Astrocyte of the cerebellum (primary cell): ENCODE measurements at regions not wholly inside any gene's neighbourhood (a gene's known extent, or its start where the extent isn't known, plus 50 kb on each side); places are given as distances from the start of the nearest gene placed in this dataset.

ENCODE experiments used
- DNase-seq: peaks from one replicate; pipeline ENCODE4 v3.0.0-alpha.2; 2011; ENCODE audit warnings: low read depth
- H3K4me3 ChIP-seq: 2 replicates; pipeline ENCODE4 v1.5.1; 2011; ENCODE audit warnings: mild to moderate bottlenecking, low read depth, low read length, moderate library complexity
- in situ Hi-C: cut with HindIII; loops from 2 replicates; pipeline ENCODE4 v1.10.0; 2017; ENCODE audit warnings: low sequenced_read_pairs
- TF ChIP-seq, protein P1 (sequence below): IDR thresholded peaks from 2 replicates; pipeline ENCODE4 v1.5.1; 2012; ENCODE audit warnings: low read length, low read depth, moderate library complexity, mild to moderate bottlenecking; ENCODE audit errors: missing control alignments

- DNase-seq = no peak
- TF ChIP-seq, protein P1, sequence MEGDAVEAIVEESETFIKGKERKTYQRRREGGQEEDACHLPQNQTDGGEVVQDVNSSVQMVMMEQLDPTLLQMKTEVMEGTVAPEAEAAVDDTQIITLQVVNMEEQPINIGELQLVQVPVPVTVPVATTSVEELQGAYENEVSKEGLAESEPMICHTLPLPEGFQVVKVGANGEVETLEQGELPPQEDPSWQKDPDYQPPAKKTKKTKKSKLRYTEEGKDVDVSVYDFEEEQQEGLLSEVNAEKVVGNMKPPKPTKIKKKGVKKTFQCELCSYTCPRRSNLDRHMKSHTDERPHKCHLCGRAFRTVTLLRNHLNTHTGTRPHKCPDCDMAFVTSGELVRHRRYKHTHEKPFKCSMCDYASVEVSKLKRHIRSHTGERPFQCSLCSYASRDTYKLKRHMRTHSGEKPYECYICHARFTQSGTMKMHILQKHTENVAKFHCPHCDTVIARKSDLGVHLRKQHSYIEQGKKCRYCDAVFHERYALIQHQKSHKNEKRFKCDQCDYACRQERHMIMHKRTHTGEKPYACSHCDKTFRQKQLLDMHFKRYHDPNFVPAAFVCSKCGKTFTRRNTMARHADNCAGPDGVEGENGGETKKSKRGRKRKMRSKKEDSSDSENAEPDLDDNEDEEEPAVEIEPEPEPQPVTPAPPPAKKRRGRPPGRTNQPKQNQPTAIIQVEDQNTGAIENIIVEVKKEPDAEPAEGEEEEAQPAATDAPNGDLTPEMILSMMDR = no peak
- no peak overlapping the region for H3K4me3 ChIP-seq
- in situ Hi-C loops = no loop called here
Measured at GRCh38 chr12:30152705-30153104, 369.0 kb upstream of the TMTC1 start.

- in situ Hi-C loops = no loop called here
- no peak for DNase-seq
- TF ChIP-seq, protein P1 = no peak
- H3K4me3 ChIP-seq = no peak overlapping the region
Measured at GRCh38 chr12:30151831-30152230, 368.1 kb upstream of the TMTC1 start.

DNA sequence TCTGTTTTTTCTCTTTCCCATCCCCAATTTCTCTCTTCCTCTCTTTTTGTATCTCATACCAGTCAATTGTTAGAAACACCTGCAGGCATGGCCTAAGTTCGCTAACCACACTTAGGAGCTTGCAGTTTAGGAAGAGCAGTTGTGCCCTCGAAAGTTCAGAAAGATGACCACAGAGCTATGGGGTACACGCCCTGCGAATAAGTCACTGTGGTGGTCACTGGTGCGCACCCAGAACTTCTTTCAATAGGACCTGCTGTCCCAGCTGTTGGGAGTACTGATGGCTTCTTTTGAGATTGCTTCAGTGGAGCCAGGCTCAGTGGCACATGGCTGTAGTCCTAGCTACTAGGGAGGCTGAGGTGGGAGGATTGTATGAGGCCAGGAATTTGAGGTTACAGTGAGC is 362.8 kb upstream of the TMTC1 start:
- no peak overlapping the region for H3K4me3 ChIP-seq
- in situ Hi-C loops = no loop called here
- DNase-seq = no peak
- TF ChIP-seq, protein P1 = no peak

GRCh38 chr12:30145684-30146032 is 361.9 kb upstream of the TMTC1 start:
- no peak for DNase-seq
- in situ Hi-C loops = no loop called here
- TF ChIP-seq, protein P1 = no peak
- no peak overlapping the region for H3K4me3 ChIP-seq

GRCh38 chr12:30144777-30145683 is 361.3 kb upstream of the TMTC1 start:
- no peak overlapping the region for H3K4me3 ChIP-seq
- DNase-seq = no peak
- TF ChIP-seq, protein P1 = no peak
- in situ Hi-C loops = no loop called here

DNA sequence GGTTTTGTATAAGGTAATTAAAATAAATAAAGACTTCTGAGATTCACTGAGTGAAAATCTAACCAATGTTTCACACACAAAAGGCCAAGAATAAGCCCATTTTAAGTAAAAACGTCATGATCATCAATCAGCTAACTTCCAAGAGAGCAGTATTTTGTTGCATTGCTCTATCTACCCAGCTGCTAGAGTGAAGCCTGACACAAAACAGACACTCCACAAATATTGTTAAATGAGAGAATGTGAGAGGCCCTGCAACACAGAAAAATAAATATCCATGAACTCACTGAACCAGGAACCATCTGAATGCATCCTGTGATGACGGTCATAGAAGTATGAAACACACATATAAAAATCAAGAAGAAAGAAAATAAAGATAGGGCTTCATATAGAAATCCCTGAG is 358.6 kb upstream of the TMTC1 start:
- TF ChIP-seq, protein P1 = no peak
- in situ Hi-C loops = no loop called here
- no peak overlapping the region for H3K4me3 ChIP-seq
- DNase-seq = no peak
